H1 (cell line): ENCODE measurements at regions not wholly inside any gene's neighbourhood (a gene's known extent, or its start where the extent isn't known, plus 50 kb on each side); places are given as distances from the start of the nearest gene placed in this dataset.

Experiments used
- CTCF ChIA-PET: fragments of 300-600 bp; sonication (Branson Sonifier 250); formaldehyde crosslinking; loops from one replicate; lab custom pipeline; 2021; ENCODE audit not compliant: partially characterized antibody; lab: Charles Lee
- POLR2A ChIA-PET: fragments of 300-600 bp; sonication (Branson Sonifier 250); formaldehyde crosslinking; loops from one replicate; lab custom pipeline; 2021; ENCODE audit warnings: inconsistent platforms; ENCODE audit not compliant: partially characterized antibody; lab: Charles Lee
- DNase-seq, 2 experiments: peaks; one replicate each; pipeline versions ENCODE4 v3.0.0 to v3.0.0-alpha.2; 2010 to 2022; ENCODE audit warnings: low spot score in 2 of 2, low read depth in 1 of 2, mixed read lengths in 1 of 2
- FAIRE-seq: peaks from 2 replicates; lab custom pipeline; 2011; peaks lifted over from hg19 to GRCh38; lab: Jason Lieb, UNC
- H2AFZ ChIP-seq: 2 replicates; pipeline ENCODE4 v1.8.1; 2012; ENCODE audit warnings: low read length, inconsistent platforms
- H2AK5ac ChIP-seq: 2 replicates; pipeline ENCODE4 v1.6.1; 2013; ENCODE audit warnings: low read depth, low read length
- H2BK120ac ChIP-seq: replicated peaks from 2 replicates; pipeline ENCODE3; 2013; ENCODE audit warnings: low read depth, low read length, inconsistent platforms
- H2BK12ac ChIP-seq: 2 replicates; pipeline ENCODE4 v1.6.1; 2013; ENCODE audit warnings: low read depth, low read length
- H2BK15ac ChIP-seq: 2 replicates; pipeline ENCODE4 v1.6.1; 2013; ENCODE audit warnings: low read length
- H2BK20ac ChIP-seq: 2 replicates; pipeline ENCODE4 v1.6.1; 2013; ENCODE audit warnings: low read length
- H2BK5ac ChIP-seq: 2 replicates; pipeline ENCODE4 v1.6.1; 2013; ENCODE audit warnings: low read depth, low read length
- H3K14ac ChIP-seq: 2 replicates; pipeline ENCODE4 v1.6.1; 2013; ENCODE audit warnings: inconsistent platforms; ENCODE audit not compliant: insufficient read length
- H3K18ac ChIP-seq: 2 replicates; pipeline ENCODE4 v1.6.1; 2013; ENCODE audit warnings: low read length; ENCODE audit errors: extremely low read depth
- H3K23ac ChIP-seq: 2 replicates; pipeline ENCODE4 v1.6.1; 2013; ENCODE audit warnings: inconsistent platforms; ENCODE audit not compliant: insufficient read length
- H3K23me2 ChIP-seq: 2 replicates; pipeline ENCODE4 v1.6.1; 2013; ENCODE audit warnings: low read depth, low read length
- H3K27ac ChIP-seq: 2 replicates; pipeline ENCODE4 v1.6.1; 2011; ENCODE audit warnings: low read depth, low read length, inconsistent platforms
- H3K27me3 ChIP-seq, 4 experiments: replicated peaks in 1 of 4; 1 replicate in 1 of 4; 2 replicates in 3 of 4; pipeline versions ENCODE4 v1.6.1 to v1.8.1; 2011 to 2013; ENCODE audit warnings: low read length in 3 of 4, mild to moderate bottlenecking in 3 of 4, inconsistent platforms in 2 of 4, mixed read lengths in 2 of 4, moderate library complexity in 1 of 4; ENCODE audit not compliant: control insufficient read depth in 3 of 4, insufficient read depth in 3 of 4; ENCODE audit errors: extremely low read depth in 1 of 4
- H3K36me3 ChIP-seq, 4 experiments: 2 replicates each; pipeline versions ENCODE4 v1.6.1 to v1.8.1; 2011 to 2013; ENCODE audit warnings: mild to moderate bottlenecking in 4 of 4, low read length in 3 of 4, moderate library complexity in 2 of 4, control low read depth in 1 of 4, inconsistent platforms in 1 of 4; ENCODE audit not compliant: insufficient read depth in 4 of 4, control insufficient read depth in 2 of 4
- H3K4ac ChIP-seq: replicated peaks from 2 replicates; pipeline ENCODE3; 2013; ENCODE audit warnings: low read length, low read depth, mixed read lengths, inconsistent platforms; ENCODE audit not compliant: insufficient read length
- H3K4me1 ChIP-seq, 4 experiments: replicated peaks in 1 of 4; 1 replicate in 1 of 4; 2 replicates in 3 of 4; pipeline versions ENCODE4 v1.6.1 to v1.8.1; 2011 to 2013; ENCODE audit warnings: low read length in 3 of 4, inconsistent platforms in 2 of 4, mixed read lengths in 1 of 4; ENCODE audit not compliant: insufficient read depth in 4 of 4, control insufficient read depth in 3 of 4
- H3K4me2 ChIP-seq, 2 experiments: 2 replicates each; pipeline versions ENCODE4 v1.6.1 to v1.8.1; 2011 to 2013; ENCODE audit warnings: low read depth in 2 of 2, low read length in 2 of 2, control low read depth in 1 of 2, inconsistent platforms in 1 of 2, mild to moderate bottlenecking in 1 of 2; ENCODE audit not compliant: insufficient read depth in 1 of 2
- H3K4me3 ChIP-seq, 4 experiments: fragments of 200-600, 300-600 bp in 1 of 4; sonication (generic), shearing (Covaris generic), sonication (Bioruptor Twin) in 1 of 4; 2 replicates each; pipeline versions ENCODE4 v1.5.1 to v1.8.1; 2011 to 2016; ENCODE audit warnings: low read length in 4 of 4, low read depth in 3 of 4, control low read depth in 2 of 4, inconsistent platforms in 2 of 4, mild to moderate bottlenecking in 2 of 4, mixed read lengths in 1 of 4, moderate library complexity in 1 of 4; ENCODE audit not compliant: insufficient read depth in 2 of 4; ENCODE audit errors: extremely low read depth in 1 of 4
- H3K56ac ChIP-seq: replicated peaks from 2 replicates; pipeline ENCODE3; 2013; ENCODE audit warnings: low read depth, mild to moderate bottlenecking, mixed read lengths, low read length, inconsistent platforms; ENCODE audit not compliant: insufficient read length
- H3K79me1 ChIP-seq: 2 replicates; pipeline ENCODE4 v1.6.1; 2013; ENCODE audit warnings: low read depth, low read length, control low read depth
- H3K79me2 ChIP-seq, 2 experiments: 2 replicates each; pipeline versions ENCODE4 v1.6.1 to v1.8.1; 2012 to 2013; ENCODE audit warnings: low read length in 2 of 2, mild to moderate bottlenecking in 2 of 2, inconsistent platforms in 1 of 2; ENCODE audit not compliant: insufficient read depth in 2 of 2, control insufficient read depth in 1 of 2
- H3K9ac ChIP-seq, 4 experiments: replicated peaks in 1 of 4; 1 replicate in 1 of 4; 2 replicates in 3 of 4; pipeline versions ENCODE4 v1.6.1 to v1.8.1; 2011 to 2013; ENCODE audit warnings: low read depth in 3 of 4, low read length in 3 of 4, control low read depth in 2 of 4, mild to moderate bottlenecking in 2 of 4, moderate library complexity in 2 of 4, inconsistent platforms in 1 of 4; ENCODE audit errors: extremely low read depth in 1 of 4
- H3K9me3 ChIP-seq, 2 experiments: 2 replicates each; pipeline versions ENCODE4 v1.6.1 to v1.8.1; 2012 to 2013; ENCODE audit warnings: mild to moderate bottlenecking in 2 of 2, moderate library complexity in 2 of 2, control low read depth in 1 of 2, inconsistent platforms in 1 of 2, low read depth in 1 of 2, low read length in 1 of 2, mixed read lengths in 1 of 2; ENCODE audit not compliant: insufficient read depth in 2 of 2
- H4K20me1 ChIP-seq, 2 experiments: replicated peaks in 1 of 2; 2 replicates each; pipeline versions ENCODE3 to v1.8.1; 2011 to 2013; ENCODE audit warnings: inconsistent platforms in 2 of 2, low read length in 2 of 2, mild to moderate bottlenecking in 1 of 2; ENCODE audit not compliant: insufficient read depth in 2 of 2, control insufficient read depth in 1 of 2
- H4K5ac ChIP-seq: 2 replicates; pipeline ENCODE4 v1.6.1; 2013; ENCODE audit warnings: low read length, low read depth, mixed read lengths, inconsistent platforms; ENCODE audit not compliant: insufficient read length
- H4K8ac ChIP-seq: 2 replicates; pipeline ENCODE4 v1.8.0; 2013; ENCODE audit warnings: mild to moderate bottlenecking, moderate library complexity, low read length, inconsistent platforms; ENCODE audit not compliant: insufficient read depth; ENCODE audit errors: extremely low read depth
- H4K91ac ChIP-seq: replicated peaks from 2 replicates; pipeline ENCODE3; 2013; ENCODE audit warnings: low read length, mixed read lengths, inconsistent platforms; ENCODE audit not compliant: insufficient read length
- CHD2 ChIP-seq: IDR thresholded peaks from 2 replicates; pipeline ENCODE4 v1.6.1; 2012; ENCODE audit warnings: low read length, improper control_type of control experiment
- HDAC6 ChIP-seq: IDR thresholded peaks from one replicate; pipeline ENCODE4 v1.7.1; 2012; ENCODE audit warnings: low read depth, mild to moderate bottlenecking, inconsistent platforms, low read length, moderate library complexity
- SIX5 ChIP-seq: IDR thresholded peaks from 2 replicates; pipeline ENCODE4 v1.6.1; 2011; ENCODE audit warnings: mild to moderate bottlenecking, low read depth, low read length
- YY1 ChIP-seq: IDR thresholded peaks from 2 replicates; pipeline ENCODE4 v1.6.1; 2011; ENCODE audit warnings: low read depth, mild to moderate bottlenecking, low read length
- WGBS, 2 experiments: shearing (Covaris generic) in 1 of 2; methylation state at CpG; one replicate each; pipeline versions ENCODE4 v1.1.6 to v1.1.7; 2013 to 2015; ENCODE audit warnings: low lambda C conversion rate in 2 of 2, mixed read lengths in 2 of 2, inconsistent platforms in 1 of 2, low coverage in 1 of 2, missing lambda C conversion rate in 1 of 2; ENCODE audit not compliant: insufficient replicate concordance in 2 of 2, insufficient coverage in 1 of 2, insufficient read length in 1 of 2; ENCODE audit errors: extremely low coverage in 1 of 2, missing lambda C conversion rate in 1 of 2; 5-methylcytosine and 5-hydroxymethylcytosine counted together
- TF ChIP-seq, protein P1 (sequence below): IDR thresholded peaks from 2 replicates; pipeline ENCODE4 v1.6.1; 2012; ENCODE audit warnings: low read length, inconsistent platforms

GRCh38 chr21:35244514-35244913 is 195.4 kb upstream of the RUNX1 start:
- CTCF ChIA-PET = interaction anchor here (0.9 kb wide), 1 partner anchor 9 kb away, joined by 3 read pairs; no protein-coding TSS in a partner anchor
- no peak for FAIRE-seq
- no peaks in the 10 kb centered on the region for H3K23me2 ChIP-seq

More at GRCh38 chr21:35244514-35244913, 195.4 kb upstream of the RUNX1 start:
- Histone ChIP-seq H2AFZ (no peak overlapping the region), H3K4me2 (no peak overlapping the region), H3K56ac (no peak overlapping the region), H3K36me3 (no peaks in the 10 kb centered on the region), H2BK120ac (no peak overlapping the region), H3K4ac (no peak overlapping the region), H3K4me3 (no peak overlapping the region), H4K91ac (no peak overlapping the region), H3K27ac (no peak overlapping the region), H4K20me1 (no peaks in the 10 kb centered on the region), H4K5ac (no peak overlapping the region), H2BK20ac (no peak overlapping the region), H3K23ac (no peak overlapping the region), H3K18ac (no peak overlapping the region), H3K4me1 (no peaks in the 10 kb centered on the region; a peak in 1 of 7 replicates), H3K79me2 (no peaks in the 10 kb centered on the region), H3K9ac (no peak overlapping the region), H3K14ac (no peak overlapping the region), H3K9me3 (no peaks in the 10 kb centered on the region), H3K79me1 (no peaks in the 10 kb centered on the region), H2AK5ac (no peak overlapping the region), H2BK12ac (no peak overlapping the region), H2BK15ac (no peak overlapping the region), H2BK5ac (no peak overlapping the region), H3K27me3 (no peaks in the 10 kb centered on the region), H4K8ac (no peak overlapping the region)
- 100% methylated on average over 4 of the region's 4 CpGs; no CpG with 5 or more reads in 1 of the 2 experiments for WGBS, 2 experiments
- DNase-seq = no peak
- POLR2A ChIA-PET = no interaction called here
- TF ChIP-seq, protein P1, sequence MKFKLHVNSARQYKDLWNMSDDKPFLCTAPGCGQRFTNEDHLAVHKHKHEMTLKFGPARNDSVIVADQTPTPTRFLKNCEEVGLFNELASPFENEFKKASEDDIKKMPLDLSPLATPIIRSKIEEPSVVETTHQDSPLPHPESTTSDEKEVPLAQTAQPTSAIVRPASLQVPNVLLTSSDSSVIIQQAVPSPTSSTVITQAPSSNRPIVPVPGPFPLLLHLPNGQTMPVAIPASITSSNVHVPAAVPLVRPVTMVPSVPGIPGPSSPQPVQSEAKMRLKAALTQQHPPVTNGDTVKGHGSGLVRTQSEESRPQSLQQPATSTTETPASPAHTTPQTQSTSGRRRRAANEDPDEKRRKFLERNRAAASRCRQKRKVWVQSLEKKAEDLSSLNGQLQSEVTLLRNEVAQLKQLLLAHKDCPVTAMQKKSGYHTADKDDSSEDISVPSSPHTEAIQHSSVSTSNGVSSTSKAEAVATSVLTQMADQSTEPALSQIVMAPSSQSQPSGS = no peak
- no peak for TF ChIP-seq CHD2
- TF ChIP-seq HDAC6 = no peak
- TF ChIP-seq SIX5 = no peak
- TF ChIP-seq YY1 = no peak
